Stimulated activated CD8-positive, alpha-beta memory T cell treated with anti-CD3 and anti-CD28 coated beads, Interleukin-7, amount 100 ng/mL, for 1 hour (primary cell): ENCODE measurements at regions not wholly inside any gene's neighbourhood (a gene's known extent, or its start where the extent isn't known, plus 50 kb on each side); places are given as distances from the start of the nearest gene placed in this dataset.

Experiments used
- DNase-seq, 2 donors: peaks; one replicate each; pipeline ENCODE4 v3.0.0-alpha.2; 2020; ENCODE audit warnings: low read depth in 2 of 2

DNA sequence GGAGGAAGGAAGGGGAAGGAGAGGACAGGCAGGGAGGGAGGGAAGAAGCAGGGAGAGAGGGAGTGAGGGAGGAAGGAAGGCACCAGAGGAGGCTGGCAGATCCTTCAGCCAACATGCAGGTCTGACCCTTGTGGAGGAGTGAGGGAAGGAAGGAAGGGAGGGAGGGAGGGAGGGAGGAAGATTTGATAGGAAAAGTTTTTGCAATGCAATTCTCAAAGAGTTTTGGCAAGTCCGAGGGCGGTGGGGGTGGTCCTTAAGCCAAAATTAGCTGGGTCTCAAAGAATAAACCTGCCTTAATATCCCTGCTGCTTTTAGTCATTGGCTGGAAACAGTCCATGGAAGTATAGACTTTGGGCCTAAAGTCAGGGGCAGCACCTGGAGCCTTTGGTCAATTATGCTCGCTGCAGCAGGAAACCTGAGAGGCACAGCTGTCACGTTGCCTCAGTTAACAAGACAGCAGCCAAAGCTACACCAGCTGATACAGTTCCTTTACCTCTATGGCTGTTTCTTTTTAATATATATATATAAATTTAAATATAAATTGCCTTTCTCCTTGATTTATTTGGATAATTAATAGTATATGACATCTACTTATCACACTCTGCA is 115.7 kb upstream of the RALGAPA2 start:
- DNase-seq = no peak

GRCh38 chr20:20824924-20825584 is 112.6 kb upstream of the RALGAPA2 start:
- DNase-seq = peak in 1 of 2 donors; percentile 23

GRCh38 chr20:20823476-20823881 is 111.0 kb upstream of the RALGAPA2 start:
- DNase-seq = no peak

DNA sequence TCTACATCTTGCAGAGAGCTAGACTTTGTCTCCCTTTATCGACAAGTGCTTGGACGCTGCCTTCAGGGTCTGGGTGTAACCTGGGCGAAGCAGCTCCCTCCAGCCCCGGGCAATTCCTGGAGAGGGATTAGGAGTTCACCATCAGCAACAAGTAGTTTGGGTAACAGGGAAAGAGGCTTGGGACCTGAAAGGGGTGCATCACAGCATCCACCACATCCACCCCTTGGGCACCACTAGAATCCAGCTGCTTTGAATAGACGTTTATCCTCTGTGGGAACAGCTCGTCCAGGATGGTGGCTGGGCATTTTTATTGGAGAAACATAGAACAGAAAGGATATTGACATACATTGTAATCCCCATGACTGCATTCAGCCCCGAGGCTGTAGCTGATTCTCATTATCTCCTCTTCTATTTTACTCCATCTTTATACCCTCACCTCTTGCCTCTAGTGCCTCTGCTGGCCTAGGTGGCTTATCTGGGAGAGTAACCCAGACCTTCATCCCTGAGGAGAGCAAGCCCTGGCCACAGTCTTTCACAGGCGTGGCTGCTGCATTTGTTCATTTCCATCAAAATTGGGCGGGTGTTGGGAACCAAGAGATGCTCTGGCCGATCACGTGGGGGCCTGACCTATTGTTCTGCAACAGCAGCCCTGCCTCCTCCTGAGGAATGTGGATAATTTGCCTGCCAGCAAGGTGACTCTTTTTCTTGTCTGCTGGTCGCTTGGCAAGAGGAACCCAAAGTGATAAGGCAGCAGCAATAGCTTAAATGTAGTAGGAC is 109.2 kb upstream of the RALGAPA2 start:
- DNase-seq = no peak

- no peak for DNase-seq
Observed at GRCh38 chr20:20820785-20821483, 108.5 kb upstream of the RALGAPA2 start.

DNA sequence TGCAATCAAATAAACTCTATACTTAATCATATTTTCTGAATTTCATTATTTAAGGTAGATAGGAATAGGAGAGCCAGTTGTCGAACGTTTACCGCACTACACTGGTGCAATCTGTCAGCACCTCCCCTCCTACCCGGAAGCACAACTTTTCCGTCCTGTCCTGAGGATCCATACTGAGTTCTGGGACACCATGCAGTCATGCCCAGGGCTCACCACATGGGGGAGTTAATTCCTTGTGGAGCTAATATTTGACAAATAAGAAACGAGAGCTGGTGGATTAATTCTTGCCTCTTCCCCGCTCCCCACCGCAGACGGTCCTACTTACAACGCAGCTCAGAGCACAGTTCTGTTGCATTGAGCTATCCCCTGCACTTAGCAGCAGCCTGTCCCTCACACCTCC is 107.7 kb upstream of the RALGAPA2 start:
- DNase-seq = no peak

GRCh38 chr20:20816969-20817755 is 104.7 kb upstream of the RALGAPA2 start:
- DNase-seq = no peak

DNA sequence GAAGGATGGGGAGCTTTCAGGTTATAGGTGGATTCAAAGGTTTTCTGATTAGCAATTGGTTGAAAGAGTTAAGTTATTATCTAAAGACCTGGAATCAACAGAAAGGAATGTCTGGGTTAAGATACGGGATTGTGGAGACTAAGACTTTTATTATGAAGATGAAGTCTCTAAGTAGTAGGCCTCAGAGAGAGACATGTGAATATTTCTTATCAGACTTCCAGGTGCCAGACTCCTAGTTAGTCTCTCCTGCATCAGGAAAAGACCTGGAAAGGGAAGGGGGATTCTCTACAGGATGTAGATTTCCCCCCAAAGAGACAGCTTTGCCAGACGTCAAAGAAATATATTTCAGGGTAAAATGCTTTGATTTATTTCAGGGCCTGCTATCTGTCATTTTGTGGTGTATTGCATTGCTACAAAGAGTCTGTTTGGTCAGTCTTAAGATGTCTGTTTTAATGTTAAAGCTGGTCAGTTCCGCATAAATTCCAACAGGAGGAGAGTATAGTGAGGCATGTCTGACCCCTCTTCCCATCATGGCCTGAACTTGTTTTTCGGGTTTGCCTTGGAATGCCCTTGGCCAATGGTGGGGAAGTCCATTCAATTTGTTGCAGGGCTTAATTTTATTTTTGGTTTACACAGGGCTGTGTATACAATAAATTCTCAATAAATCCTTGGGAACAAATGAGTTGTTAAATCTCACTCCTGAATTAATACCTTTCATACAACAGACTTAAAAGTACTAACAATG is 103.4 kb upstream of the RALGAPA2 start:
- no peak for DNase-seq

DNA sequence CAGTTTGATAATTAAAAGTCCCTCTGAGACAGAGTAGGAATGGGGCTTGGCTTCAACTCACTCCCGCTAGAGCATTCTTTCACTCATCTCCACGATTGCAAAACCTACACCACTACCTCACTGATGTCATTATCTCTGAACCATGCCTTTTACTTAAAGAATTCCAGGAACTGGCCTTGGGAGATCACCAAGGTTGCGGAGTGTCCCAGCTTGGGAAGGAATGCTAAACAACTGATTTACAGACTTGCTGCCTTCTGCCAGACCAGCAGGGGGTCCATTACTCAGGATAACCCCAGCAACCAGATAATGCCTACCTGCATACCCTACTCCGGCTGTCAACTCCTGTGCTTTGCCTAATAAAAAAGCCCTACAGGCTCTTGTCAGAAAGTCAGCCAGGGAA is 102.2 kb upstream of the RALGAPA2 start:
- DNase-seq = no peak

GRCh38 chr20:20812136-20812535 is 99.7 kb upstream of the RALGAPA2 start:
- no peak for DNase-seq

- no peak for DNase-seq
Observed at GRCh38 chr20:20808016-20808415, 95.6 kb upstream of the RALGAPA2 start.

DNA sequence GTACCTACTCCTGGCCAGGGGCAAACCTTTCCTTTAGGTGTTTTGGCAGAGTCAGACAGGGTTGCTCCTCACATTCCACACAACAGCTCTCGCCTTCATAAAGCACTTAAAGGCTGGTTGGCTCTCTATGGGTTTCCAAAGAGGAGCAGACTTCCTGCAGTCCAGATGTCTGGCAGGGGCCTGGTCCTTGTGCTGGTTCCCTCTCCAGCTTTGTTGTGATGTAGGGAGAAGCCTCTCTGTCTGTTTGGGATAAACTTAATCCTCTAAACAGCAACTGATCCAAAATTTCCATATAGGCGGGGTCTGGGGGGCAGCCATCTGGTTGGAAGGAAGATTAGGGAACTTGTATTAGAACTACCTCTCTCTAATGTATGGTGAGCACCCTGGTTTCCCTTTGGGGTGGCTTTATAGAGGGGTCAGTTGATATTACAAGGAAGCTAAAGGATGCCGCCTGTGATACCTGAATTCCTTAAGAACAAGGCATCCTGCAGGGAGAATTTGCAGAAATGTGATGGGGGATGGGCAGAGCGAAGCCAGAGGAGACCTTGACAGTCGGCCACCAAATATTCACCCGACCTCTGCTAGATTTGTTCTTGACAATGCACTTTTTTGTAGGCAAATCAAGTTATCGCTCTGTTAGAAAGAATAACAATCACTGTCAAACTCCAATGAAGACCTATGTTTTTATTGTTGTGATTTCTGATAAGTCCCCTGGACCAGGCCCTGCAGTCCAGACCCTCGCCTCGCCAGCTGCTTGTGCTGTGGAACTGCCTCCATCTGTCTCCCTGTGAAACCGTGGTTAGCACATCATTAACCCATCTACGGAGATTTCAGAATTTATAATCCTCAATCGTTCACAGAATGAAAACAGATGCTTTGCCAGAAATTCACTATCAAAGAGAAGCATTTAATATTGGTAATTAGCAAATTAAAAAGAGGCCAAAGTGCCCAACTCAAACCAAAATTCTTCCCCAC is 94.0 kb upstream of the RALGAPA2 start:
- DNase-seq = no peak

DNA sequence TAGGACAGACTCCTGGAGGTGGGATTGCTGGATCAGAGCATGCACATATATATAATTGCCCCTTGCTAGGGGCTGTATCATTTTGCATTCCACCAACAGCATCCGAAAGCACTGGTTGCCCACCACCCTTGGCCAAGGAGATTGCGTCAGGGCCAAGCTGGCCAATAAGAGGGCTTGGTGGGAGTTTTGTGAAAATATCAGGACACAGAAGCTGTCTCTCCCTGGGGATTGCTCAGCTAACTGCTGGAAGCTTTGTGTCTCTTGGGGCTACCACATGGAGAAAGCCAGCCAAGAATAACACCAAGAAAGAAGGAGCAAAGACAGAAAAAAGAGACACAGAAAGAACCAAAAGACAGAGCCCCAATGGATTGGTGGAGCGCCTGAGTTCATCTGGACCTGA is 90.6 kb upstream of the RALGAPA2 start:
- no peak for DNase-seq

GRCh38 chr20:20802328-20802727 is 89.9 kb upstream of the RALGAPA2 start:
- no peak for DNase-seq

GRCh38 chr20:20799716-20800312 is 87.4 kb upstream of the RALGAPA2 start:
- DNase-seq = no peak

DNA sequence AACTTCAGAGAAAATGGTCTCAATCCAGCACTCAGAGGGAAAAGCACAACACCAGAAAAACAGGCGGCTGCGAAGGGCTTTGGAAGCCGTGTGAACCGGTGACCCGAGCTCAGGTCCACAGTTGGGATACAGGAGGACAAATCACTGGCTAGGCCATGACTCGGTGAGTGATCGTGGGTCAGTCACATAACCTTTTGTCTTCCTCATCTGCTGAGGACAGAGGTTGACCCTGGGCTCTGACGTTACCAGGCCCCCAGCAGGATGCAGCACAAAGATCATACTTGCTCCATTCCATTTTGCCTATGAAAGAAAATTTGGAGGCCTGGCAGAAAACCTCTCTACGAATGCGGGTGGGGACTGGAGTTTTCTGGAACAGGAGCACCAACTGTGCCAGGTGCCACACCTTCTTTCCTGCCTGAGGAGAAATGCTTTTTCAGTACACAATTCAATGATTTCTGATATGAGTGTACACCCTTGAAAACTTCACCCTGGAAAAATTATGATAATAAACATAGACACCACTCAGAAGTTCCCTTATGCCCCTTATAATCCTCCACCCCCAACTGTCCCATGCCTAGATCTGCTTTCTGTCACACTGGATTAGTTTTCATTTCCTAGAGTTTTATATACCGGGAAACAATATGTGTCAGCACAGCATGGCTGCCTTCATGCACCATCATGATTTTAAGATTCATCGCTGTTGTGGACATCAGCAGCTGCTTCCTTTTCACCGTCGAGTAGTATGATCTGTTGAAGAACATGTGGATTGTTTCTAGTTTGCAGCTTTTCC is 85.3 kb upstream of the RALGAPA2 start:
- no peak for DNase-seq

DNA sequence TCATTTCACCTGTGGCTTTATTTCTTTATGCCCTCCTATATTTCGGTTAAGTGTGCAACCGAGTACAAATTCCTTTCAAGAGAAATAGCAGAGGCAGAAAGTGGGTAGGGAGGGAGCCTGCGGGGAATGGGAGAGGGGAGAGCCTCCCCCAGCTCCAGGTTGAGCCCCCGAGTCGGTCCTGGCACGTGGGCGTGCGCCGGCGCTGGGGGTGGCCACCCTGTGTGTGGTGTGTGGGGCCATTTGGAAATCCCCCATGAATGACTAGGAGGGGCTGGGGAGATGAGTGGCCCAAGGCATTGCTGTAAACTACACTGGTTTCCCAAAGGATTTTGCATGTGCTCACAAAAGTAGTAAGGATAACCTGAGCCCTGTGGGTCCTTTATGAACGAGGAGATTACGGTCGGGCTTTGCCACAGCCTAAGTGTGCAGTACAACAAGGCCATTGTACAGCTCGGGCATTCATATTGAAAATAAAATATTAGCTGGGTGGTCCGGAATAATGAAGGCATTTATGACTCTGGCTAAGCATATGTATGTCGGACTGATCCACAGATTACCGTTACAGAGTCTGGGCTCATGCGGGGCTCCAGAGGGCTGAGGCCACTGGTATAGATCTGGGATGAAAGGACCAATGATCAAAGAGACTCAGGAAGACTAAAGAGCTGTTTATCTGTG is 84.5 kb upstream of the RALGAPA2 start:
- no peak for DNase-seq

DNA sequence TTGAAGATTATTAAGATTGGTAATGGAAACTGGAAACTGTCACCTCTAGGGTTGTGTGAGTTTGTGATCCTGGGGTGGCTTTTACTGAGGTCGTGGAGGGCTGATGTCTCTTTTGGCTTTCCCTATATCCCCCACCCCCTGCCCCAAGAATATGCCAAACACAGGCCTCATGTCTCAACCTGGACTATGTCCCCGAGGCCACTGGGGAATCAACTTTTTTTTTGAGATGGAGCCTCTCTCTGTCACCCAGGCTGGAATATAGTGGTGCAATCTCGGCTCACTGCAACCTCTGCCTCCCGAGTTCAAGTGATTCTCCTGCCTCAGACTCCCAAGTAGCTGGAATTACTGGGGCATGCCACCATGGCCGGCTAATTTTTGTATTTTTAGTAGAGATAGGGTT is 83.3 kb upstream of the RALGAPA2 start:
- DNase-seq = no peak
